ENCODE measurements at regions not wholly inside any gene's neighbourhood (a gene's known extent, or its start where the extent isn't known, plus 50 kb on each side); places are given as distances from the start of the nearest gene placed in this dataset.

GRCh38 chr7:91550931-91551330 lies 286.7 kb downstream of the FZD1 start:
- TF ChIP-seq CTCF (conservative IDR thresholded peaks at IDR 0.05; ENCODE audit: low read depth, low read length) = no peak
- no peak for TF ChIP-seq EZH2 (IDR thresholded peaks at IDR 0.05; ENCODE audit: low read length, unreplicated experiment)
